GM12873 (cell line): ENCODE measurements at regions not wholly inside any gene's neighbourhood (a gene's known extent, or its start where the extent isn't known, plus 50 kb on each side); places are given as distances from the start of the nearest gene placed in this dataset.

Experiments used
- TF ChIP-seq, protein P1 (sequence below): IDR thresholded peaks from 2 replicates; pipeline ENCODE4 v1.5.1; 2012; ENCODE audit warnings: low read depth, mild to moderate bottlenecking, moderate library complexity, low read length, control low read depth; ENCODE audit not compliant: insufficient read depth; ENCODE audit errors: missing control alignments

DNA sequence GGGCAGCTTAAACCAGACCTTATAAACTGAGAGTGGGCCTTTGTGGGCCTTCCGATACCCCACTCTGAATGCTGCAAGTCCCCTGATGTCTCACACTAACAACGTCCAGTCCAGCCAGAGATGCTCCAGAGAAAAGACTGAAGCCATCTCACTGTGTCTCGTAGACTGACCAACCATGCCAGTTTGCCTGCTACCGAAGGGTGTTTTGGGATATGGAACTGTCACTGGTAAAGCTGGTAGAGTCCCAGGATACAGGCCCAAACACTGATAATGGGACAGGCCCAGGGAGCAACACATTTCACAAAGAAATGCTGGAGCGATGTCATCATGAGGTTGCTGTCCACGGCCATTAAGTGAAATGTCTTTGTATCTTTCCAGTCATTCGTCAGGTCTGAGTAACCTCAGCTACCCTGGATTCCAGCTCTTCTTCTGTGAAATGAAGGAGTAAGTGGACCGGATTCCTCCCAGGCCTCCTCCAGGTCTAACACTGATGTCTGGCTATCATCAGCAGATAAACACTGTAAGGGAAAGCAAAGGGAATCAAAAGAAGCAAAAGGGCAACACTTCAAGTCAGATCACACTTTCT is 81.6 kb downstream of the SLC5A7 start:
- TF ChIP-seq, protein P1, sequence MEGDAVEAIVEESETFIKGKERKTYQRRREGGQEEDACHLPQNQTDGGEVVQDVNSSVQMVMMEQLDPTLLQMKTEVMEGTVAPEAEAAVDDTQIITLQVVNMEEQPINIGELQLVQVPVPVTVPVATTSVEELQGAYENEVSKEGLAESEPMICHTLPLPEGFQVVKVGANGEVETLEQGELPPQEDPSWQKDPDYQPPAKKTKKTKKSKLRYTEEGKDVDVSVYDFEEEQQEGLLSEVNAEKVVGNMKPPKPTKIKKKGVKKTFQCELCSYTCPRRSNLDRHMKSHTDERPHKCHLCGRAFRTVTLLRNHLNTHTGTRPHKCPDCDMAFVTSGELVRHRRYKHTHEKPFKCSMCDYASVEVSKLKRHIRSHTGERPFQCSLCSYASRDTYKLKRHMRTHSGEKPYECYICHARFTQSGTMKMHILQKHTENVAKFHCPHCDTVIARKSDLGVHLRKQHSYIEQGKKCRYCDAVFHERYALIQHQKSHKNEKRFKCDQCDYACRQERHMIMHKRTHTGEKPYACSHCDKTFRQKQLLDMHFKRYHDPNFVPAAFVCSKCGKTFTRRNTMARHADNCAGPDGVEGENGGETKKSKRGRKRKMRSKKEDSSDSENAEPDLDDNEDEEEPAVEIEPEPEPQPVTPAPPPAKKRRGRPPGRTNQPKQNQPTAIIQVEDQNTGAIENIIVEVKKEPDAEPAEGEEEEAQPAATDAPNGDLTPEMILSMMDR: no peak

DNA sequence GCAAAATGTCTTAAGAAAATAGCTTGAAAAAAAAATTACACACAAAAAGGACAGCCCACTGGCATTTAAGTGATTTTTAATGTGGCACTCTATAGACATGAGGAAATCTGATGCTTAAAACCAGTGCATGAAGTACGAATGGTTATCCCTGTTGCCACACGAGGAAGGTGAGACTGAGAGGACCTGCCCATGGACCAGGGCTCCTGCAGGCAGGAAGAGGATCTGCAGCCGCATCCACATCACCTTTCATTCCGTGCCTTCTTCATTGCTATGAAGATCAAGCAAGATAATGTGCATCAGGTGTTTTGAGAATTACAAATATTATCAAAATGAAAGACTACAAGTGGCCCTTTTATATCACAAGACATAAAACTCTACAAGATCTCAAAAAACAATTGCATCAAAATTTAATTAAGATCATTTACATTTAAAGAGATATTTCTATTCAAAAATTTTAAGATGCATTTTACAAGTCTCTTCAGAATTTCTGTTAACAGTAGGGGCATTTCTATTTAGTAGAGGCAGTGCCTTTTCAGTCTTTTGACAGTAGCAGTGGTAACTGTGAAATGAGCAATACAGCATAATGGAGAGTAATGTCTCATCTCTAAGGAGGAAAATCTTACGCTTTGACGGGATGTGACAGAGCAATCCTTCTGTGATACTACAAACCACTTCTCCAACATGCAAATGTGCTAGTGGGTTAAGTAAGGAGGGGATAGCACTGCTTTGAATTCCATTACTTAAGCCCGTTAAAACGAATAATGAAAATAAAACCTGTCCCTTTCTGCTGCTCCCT is 83.4 kb downstream of the SLC5A7 start:
- TF ChIP-seq, protein P1: peak; percentile 37

DNA sequence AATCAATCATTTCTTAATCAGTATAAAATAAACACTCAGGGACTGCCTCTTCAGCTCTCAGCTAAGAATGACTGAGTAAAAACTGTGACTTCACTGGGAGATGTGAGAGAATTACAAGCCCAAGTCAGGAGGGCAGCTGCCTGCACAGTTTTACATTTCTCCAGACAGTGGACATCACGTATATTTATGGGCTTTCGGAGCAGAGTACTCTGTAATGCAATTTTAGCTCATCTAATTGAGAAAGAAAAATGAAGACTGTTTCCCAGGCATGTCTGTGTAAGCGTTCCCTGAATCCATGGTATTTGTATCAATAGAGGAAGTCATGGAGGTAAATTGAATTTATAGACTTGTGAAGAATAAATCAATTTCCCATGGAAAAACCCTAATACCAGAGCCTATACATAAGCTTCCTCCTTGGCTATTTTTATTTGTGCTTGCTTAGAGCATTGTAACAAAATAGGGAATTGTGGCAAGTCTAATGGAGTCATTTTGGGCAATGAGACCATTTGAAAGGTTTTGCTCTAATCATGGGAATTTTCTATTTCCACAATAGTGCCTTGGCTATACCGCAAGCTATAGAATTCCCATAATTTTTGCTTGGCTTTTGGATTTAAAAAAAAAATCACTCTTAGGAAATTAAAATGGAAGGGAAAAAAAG is 87.2 kb downstream of the SLC5A7 start:
- TF ChIP-seq, protein P1: no peak

DNA sequence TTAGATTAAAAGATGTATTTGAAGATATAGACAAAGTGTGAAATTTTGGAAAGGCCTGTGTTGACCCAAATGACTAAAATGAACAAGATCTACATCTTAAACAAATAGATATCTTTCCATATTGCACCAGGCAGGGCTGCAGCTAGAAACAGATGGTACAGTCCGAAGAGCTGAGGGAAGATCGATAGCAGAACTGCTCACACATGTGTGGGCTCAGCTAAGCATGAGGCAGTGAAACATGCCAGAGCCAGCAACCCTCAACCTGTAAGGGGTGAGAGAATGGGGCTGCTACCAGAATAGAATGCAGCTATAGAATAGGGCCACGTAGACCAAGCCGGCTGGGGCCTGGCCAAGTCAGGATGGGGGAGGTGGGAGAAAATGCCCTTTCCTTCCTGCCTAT is 87.8 kb downstream of the SLC5A7 start:
- TF ChIP-seq, protein P1: no peak

DNA sequence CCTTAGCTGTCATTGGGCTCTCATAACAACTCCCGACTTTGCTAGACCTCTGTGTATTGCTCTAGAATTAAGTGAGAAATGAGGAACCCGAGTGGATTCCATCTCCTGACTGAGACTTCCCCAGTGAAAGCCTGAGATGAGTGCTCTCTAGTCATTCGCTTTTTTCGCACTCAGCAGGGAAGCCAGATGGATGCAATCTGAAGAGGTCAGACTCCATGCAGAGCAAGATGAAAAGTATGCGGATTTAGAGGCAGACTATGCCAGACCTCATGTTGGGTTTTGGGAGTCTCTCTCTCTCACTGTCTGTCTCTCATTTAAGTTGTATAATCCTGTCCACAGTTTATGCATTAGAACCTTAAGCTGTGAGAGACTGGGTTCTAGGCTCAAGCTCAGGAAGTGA is 88.6 kb downstream of the SLC5A7 start:
- TF ChIP-seq, protein P1: no peak

DNA sequence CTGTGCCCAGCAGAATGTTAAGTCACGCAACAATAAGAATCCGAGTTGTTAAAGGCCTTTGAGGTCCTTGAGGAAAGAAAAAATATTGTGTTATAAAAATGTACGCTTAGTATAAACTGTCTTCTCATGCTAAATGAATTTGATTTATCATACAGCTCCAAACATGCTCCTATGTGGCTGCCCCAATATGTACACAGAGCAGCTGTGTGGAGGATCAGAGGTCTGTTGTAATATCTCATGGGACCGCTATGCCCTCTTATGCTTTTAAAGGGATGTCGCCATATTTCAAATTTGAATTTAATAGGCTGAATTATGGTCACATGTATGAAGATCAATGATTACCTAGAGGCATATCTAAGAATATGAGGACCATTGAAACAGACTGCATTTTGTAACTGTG is 90.2 kb downstream of the SLC5A7 start:
- TF ChIP-seq, protein P1: no peak

DNA sequence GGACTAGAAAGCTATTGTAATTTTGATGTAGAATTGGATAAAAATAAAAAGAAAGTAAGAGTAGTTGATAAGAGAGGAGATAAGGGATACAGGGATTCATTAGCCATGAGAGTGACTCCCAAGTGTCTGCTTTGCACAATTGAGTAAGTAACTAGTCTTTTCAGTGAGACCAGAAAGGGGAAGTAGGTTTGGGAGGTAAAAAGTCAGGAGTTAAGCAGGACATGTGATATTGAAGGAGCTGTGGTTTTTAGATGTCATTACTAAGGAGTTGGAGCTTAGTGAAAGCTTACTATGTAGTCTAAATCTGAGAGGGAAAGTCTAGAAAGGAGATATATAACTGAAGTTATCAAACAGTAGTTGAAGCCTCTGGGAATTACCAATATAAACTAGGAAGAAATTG is 93.4 kb downstream of the SLC5A7 start:
- TF ChIP-seq, protein P1: no peak
